Muscle of arm (tissue), 1 donor: ENCODE measurements at regions not wholly inside any gene's neighbourhood (a gene's known extent, or its start where the extent isn't known, plus 50 kb on each side); places are given as distances from the start of the nearest gene placed in this dataset.

Experiments used
- DNase-seq: peaks from one replicate; pipeline ENCODE4 v3.0.0-alpha.2; 2013

DNA sequence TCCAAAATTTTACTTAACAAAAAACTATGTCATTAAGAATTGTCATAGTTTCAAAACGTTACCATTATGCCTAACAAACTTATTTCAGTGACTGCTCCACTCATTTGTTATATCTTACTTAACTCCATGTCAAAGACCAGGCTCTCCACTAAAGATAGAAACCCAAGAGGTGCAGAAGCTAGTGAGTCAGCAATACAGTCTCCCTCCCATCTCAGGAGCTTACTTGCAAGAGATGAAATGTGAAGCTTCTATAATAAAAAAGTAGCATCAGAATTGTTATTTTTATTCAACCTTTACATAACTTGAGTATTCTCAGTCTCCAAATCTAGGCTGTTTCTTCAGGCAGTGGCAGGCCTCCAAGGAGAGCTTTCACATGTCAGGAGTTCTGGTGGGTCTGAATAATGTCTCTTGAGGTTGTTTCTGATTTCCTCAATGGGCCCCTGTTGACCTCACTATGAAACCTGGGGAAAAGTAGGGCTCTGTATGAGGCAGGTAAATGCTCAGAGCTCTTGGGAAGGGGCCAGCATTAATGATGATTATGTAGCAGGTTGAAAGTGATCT, 242.0 kb downstream of the NDFIP2 start:
- peak; percentile 47 for DNase-seq

DNA sequence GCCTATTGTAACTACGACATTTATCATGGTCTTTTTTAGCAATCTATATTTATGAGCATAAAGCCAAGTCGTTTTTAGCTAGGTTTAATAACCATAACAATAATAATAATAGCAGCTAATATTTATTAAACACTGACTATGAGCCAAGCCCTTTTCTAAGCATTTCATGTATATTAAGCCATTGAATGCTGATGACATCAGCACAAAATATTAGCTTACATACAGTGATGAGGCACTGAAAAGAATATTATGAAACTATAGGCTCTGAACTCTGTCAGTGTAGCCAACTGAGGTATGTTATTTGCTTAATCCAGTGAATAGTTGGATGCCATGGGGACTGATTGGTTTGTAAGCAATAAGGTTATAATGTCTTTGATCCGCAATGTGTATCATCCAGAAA, 235.2 kb downstream of the NDFIP2 start:
- DNase-seq: no peak

DNA sequence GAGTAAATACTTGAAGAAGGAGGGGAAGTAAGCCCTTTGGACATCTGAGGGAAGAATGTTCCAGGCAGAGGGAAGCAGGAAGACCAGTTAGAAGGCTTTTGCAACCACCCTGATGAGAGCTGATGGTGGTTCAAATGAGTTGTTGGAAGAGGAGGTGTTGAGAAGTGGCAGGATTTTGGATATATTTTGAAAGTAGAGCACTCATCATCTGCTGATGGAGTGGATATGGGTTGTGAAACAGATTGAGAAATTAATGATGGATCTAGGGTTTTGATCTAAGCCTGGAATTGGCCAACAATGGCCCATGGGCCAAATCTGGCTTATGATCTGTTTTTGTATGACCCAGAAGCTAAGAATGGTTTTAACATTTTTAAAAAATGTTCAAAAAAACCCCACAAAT, 230.7 kb downstream of the NDFIP2 start:
- DNase-seq: no peak

DNA sequence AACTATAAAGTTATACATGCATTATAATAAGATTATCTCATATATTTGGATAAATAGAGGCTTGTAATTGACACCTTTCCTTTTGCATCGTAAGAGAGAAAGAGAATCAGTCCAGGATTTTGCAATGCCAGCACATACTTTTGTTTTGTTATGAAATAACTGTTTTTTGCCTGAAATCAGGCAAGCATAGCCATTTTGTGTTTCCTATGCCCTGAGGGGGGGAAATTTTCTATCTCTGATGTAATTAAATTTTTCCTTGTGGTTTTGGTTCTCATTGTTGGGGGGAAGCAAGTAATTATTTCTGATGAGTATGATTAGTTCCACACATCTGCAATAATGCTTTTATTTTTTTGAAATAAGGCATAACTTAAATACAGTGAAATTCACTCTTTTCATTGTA, 229.4 kb downstream of the NDFIP2 start:
- no peak for DNase-seq

DNA sequence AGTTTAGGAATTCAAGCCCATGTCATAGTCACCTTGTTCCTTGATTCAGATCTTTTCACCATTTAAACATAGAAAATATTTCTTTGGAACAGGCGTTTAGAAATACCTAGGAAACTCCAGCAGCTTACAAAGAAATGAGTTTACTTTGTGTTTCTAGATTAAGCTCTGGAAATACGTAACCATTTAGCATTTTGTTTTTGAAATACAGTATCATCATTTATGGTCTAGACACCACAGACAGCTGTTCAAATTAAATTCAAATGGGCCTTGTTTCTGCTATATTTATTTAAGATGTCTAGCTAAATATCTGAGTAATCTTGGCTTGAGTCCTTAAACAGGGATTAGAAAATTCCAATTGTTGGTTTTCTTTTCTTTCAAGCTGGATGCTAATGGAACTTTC, 228.5 kb downstream of the NDFIP2 start:
- no peak for DNase-seq

DNA sequence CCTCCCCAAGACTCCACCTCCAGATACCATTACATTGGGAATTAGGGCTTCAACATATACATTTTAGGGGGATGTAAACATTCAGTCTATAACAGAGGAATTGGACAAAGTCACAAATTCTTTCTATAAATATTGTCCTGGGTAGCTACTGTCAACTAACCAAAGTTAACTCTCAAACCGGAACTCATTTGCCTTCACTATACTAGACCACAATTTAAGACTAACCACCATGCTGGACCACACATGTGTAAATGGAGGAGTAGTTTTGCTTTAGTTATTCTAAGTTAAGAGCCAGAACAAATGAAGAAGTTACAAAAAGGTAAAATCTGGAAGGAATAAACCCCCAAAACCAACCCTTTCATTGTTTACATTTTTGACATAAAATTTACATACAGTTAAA, 222.8 kb downstream of the NDFIP2 start:
- no peak for DNase-seq

DNA sequence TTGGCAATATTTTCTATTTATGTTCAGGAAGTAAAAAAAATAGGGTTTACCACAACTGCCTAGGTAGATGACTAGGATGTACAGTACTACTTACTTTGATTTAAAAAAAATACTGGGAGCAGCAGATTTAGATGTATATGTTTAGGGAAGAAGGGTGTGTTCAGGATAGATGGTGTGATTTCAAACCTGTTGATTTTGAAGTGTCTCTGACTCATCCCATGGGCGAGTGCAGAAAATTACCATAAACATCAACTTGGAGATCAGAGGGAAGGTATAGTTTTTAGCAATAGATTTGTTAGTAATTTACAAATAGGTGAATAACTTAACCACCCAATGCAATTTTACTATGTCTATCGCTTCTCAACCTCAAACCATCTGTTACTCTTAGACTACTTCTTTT, 214.8 kb downstream of the NDFIP2 start:
- no peak for DNase-seq

DNA sequence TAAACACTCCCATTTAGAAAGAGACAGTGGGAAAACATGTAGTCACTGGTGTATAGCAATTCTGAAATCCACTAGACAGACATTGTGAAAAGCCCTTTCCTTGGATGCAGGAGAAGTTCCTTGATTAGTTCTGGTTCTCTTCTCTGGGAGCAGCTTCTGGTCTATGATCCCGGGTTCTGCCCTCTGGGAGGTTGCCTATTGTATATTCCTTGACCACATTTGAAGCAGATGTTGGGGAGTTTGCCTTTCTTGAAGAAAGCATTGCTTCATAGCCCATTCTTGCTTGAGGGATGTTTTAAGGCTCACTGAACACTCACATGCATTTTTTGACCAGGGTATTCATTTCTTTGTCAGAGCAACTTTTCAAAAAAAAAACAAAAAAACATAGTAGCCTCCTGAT, 211.9 kb downstream of the NDFIP2 start:
- DNase-seq: no peak

DNA sequence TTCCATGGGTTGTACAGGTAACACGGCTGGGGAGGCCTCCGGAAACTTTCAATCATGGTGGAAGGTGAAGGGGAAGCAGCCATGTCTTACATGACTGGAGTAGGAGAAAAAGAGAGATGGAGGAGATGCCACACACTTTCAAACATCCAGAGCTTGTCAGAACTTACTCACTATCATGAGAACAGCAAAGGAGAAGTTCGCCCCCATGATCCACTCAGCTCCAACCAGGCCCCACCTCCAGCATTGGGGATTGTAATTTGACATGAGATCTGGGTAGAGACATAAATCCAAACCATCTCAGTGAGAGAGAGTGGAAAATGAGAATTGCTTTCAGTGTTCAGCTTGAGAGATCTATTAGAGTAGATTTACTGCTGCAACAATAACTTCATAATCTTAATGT, 210.9 kb downstream of the NDFIP2 start:
- DNase-seq: no peak

DNA sequence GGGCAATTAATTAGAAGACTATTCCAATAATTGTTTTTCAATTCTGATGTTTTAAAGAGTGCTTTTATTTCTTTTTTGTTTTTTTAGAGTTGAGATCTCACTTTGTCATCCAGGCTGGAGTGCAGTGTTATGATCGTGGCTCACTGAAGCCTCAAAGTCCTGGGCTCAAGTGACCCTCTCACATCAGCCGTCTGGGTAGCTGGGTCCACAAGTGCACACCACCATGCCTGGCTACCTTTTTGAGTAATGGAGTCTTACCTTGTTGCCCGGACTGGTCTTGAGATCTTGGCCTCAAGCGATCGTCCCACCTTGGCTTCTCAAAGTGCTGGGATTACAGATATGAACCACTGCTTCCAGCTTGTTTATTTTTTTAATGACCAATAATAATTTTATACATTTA, 207.8 kb downstream of the NDFIP2 start:
- no peak for DNase-seq

DNA sequence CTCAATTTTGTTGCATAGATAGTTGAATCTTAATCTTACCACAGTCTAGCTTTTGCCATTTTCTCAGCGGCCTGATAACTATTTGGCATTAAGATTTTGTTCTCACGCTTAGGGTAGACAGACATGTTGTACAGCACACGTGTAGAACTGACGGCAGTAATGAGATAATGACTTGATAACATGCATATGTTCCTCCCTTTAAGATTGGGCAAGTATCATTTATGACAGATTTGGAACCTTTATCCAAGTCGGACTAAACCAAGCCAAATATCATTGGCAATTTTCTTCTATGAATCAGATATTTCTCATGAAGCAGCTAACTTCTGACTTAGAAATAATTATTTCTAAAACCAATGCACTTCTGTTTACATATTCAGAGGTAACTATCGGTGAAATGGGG, 205.5 kb downstream of the NDFIP2 start:
- no peak for DNase-seq

DNA sequence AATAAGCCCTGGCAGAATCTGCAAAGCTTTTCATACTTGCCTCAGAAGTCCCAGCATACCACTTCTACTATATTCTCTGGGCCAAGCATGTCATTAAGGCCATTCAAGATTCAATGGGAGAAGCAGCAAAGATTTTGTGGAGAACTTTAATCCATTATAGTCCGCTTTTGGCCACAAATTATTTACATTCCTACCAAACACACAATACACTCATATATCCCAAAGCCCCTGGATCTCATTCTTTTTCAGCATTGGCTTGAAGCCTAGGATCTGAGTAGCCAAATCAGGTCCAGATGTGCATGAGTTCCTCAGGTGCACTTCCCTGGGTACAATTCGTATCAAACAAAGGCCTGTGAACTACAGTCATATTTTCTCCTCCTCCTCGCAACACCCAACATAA, 203.4 kb downstream of the NDFIP2 start:
- DNase-seq: no peak

DNA sequence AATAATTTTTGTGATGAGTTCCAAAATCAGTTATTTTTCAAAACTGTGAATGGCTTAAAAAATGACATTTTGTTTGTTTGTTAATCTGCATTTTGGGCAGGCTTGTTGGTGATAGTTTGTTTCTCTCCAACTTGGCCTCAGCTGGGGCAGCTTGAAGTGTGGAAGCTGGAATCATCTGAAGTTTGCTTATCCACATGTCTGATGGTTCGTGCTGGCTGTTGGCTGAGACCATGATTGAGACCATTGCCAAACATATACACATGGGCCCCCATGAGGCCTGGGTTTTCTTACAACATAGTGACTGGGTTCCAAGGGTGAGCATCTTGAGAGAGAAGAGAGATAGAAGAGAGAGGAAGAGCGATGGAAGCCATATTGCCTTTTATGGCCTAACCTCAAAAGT, 201.2 kb downstream of the NDFIP2 start:
- no peak for DNase-seq

DNA sequence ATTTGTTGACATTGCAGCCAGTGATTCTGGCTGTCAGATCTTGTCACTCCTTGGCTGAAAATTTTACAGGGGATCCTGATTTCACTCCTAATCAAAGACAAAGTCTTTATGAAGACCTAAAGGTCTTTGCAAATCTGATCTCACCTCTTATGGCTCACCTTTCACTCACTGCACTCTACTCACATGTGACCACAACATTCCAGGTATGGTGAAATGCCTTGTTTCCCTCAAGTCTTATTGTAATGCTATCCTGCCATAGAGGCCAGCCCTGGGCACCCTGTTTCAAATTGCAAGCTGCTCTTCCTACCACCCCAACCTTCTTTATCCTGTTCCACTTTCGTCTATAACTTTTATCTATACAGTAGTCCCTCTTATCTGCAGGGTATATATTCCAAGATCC, 200.1 kb downstream of the NDFIP2 start:
- no peak for DNase-seq

DNA sequence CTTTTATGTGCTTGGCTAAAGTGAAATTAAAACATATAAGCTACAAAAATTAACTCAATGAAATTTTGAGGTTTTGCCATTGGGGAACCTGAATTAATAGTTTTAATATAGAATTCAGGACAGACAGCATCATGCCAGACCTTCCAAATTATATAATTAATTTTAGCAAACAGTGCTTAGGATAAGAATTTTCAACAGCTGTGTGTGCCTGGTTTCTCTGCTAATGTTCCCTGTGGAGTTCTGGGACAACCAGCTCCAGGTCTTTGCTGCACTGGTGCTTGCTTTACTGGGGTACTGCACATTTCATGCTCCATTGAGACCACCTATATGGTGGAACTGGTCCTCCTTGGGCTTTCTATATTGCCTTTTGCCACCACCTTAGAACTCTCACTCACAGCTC, 199.5 kb downstream of the NDFIP2 start:
- no peak for DNase-seq

DNA sequence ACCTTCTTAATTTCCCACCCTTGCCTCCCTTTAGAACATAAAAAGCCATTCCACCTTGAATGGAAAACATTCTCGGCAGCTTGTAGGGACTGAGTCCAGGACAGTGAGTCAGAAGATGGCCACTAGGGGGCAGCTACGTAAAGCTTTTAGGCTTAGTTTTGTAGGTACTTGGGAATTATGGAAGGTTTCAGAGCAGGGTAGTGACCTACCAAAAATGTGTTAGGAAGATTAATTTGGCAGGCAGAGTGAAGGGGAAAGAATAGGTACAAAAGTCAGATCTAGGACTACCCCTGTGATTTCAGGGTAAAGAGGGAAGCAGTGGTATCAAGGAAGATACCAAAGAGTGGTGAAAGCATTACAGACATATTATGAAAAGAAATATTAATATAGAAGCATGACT, 198.4 kb downstream of the NDFIP2 start:
- peak; percentile 57 for DNase-seq

DNA sequence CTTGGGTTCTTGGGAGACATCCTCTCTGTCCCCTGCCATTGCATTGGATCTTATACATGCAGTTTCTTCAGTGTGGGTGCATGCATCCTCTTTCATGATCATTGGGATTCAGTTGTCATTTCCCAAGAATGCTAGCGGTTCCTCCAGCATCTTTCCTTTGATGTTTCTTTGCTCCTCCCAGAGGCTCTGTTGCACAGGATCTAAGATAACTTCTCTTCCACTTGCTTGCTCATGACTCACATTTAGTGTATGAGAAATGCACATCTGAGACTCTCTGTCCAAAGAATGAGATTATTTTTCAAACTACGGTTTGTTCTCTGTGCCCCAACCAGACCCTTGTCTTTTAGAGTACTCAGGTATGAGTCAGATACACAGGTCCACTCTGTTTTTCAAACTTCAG, 197.1 kb downstream of the NDFIP2 start:
- no peak for DNase-seq

DNA sequence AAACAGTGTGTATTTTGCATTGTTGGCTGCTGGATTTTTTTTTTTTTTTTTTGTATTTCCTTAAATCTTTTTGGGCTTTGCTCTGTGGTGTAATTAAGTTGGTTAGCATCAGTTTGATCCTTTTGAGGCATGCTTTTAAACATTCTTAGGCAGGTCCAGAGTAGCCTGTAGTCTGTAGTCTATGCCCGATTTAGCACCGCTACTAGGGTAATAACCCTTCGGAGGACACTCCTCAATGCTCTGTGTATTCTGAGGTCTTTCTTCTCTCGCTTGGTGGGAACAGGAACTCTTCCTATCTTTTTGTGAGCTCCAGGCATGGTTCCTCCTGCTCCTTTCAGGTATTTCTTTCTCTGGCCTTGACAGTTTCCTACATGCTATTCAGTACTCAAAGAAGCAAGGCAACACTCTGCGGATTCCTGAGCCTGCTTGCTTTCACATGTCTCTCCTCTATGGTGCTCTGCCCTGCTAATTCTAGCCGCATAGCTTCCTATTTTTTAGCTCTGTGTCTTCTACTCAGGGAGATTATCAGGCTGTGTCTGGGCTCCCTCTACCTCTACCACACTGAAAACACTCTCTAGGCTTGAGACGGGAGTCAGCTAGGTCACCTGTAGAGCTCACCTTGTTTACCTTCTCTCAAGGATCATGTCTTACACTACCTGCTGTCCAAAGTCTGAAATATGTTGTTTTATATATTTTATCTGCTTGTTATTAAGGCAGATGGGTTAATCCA, 195.1 kb downstream of the NDFIP2 start:
- DNase-seq: no peak

DNA sequence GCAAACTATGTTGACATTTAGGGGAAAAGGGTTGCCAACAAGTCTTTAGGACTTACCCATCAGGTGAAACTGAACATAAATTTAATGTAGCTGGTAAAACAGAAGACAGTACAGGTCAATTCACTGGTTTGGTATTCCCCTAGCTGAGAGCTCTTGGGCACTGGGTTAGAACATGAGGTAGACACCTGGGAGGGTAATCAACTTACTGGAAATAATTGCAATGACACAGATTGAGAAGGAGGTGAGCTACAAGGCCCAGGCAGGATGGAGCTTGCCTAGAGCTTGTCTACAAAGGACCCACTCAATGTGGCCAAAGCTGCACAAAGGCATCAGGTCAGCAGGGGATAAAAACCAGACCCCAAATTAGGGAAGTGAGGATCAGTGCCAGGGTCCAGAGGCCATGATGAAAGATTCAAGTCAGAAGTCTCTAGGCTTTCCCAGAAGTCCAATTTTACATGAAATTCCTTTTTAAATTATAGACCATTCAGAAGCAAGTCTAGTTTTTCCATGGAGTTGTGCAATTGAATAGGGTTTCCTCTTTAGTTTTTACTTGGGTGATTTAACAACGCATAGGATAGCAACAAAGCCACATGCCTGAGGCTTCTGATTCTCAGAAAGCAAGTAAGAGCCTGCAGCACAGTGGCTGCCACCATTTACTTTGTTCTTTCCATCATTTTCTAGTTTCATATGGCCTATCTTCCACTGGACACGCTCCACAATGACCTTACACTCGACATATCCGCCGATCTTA, 194.0 kb downstream of the NDFIP2 start:
- DNase-seq: no peak

DNA sequence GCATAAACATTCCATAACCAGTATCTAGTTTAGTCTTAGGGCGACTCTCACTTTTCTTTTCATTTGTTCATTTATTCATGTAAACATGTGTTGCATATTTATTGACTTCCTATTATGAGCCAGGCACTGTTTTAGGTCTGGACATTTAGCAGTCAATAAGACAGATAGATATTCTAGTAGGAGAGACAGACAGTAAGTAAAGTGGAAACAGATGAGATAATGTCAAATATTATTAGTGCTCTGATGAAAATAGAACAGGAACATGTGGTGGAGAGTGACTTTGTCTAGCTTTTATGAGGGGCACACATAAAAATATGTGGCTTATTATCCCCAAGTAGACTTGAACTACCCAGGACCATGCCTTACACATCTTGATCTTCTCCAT, 193.0 kb downstream of the NDFIP2 start:
- DNase-seq: no peak

DNA sequence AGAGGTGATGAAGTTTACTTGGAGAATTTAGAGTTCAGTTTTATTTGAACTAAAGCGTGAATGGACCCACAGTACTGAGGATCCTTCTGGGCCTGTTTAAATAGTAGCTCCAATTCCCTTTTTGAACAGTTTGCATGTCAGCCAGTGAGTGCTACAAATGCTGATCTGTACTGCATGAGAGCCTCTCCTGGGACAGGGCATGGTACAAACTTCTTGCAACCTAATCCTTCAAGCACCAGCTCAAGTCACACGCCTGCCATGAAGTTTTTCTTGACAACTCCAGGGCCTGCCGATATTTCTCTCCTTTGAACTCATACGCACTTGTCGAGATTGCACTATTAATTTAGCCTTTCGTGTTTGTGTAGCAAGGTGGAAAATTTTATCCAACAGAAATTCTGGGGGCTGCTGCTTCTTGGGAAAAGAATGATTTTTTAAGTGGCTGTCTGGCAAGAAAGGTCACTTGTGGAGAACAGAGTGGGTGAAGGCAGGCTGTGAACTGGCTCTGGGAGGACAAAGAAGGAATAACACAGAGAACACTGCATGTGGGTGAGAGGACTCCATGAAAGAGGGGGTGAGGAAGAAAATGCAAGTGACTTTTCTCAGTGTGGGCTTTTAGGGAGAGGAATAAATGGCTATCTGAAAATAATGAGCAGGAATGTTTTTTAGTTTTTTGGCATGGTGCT, 192.5 kb downstream of the NDFIP2 start:
- DNase-seq: no peak

DNA sequence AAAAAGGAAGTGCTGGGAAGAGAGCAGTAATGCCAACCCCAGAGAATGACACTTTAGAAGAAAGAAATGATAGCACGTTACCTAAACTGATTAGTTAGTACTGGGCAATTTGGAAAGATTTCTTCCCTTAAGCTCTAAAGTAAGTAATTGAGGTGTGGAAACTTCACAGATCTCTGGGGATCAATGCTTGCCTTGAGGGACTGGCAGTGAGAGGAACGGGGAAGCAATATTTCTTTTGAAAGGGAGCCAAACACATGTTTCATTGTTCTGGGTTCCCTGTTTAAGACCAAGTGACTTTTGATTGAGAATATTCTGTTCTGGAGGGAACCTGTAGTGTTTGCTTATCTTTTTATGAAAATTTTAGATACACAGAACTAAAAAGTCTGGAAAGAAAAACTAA, 190.5 kb downstream of the NDFIP2 start:
- DNase-seq: no peak

DNA sequence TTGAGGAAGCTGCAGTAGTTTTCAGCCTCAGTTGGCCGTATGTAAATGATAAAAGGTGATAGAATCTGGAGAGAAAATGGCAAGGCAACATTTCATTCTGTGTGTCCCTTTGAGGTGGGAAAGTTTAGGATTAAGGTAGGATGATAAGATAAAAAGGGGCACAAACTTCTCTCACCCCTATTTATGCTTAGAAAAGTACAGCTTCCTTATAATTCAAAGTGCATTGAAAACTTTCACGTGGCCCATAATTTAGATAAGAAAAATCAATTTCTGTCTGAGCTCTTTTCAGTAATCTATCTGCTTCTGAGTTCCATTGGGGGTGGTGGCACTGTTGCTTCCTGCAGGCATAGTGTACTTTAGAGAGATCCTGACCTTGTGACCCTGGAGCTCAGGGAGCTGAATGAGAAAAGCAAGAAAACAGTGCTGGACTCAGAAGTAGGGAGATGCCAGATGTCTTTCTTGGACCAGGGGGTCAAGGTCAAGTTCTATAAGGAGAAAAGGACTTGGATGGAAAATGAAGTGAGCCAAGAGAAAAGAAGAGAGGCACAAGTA, 187.3 kb downstream of the NDFIP2 start:
- no peak for DNase-seq
